ENCODE measurements at regions not wholly inside any gene's neighbourhood (a gene's known extent, or its start where the extent isn't known, plus 50 kb on each side); places are given as distances from the start of the nearest gene placed in this dataset.

DNA sequence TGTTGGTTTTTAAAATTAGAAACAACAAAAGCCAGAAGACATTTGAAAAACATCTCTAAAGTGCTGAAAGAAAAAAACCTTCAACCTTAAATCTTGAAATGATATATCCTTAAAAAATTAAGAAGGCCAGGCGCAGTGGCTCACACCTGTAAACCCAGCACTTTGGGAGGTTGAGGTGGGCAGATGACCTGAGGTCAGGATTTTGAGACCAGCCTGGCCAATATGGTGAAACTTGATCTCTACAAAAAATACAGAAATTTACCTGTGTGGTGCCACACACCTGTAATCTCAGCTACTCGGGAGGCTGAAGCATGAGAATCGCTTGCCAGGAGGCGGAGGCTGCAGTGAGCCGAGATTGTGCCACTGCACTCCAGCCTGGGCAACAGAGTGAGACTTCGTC lies 87.7 kb upstream of the SIX2 start:
- TF ChIP-seq POLR2AphosphoS5 (IDR thresholded peaks at IDR 0.05; ENCODE audit: low read depth, low read length) (no peak), POLR2A (IDR thresholded peaks at IDR 0.05; ENCODE audit: low read depth, low read length) (no peak)
